ENCODE measurements at regions not wholly inside any gene's neighbourhood (a gene's known extent, or its start where the extent isn't known, plus 50 kb on each side); places are given as distances from the start of the nearest gene placed in this dataset.

- H3K27me3 Mint-ChIP-seq: no peaks in the 10 kb centered on the region
- Histone ChIP-seq H3K27me3 (ENCODE audit: control insufficient read depth in 1 of 2, insufficient read depth in 2 of 2, low read length in 2 of 2) (no peaks in the 10 kb centered on the region), H3K4me3 (ENCODE audit: low read length) (no peak overlapping the region), H3K27ac (ENCODE audit: low read depth in 1 of 2, low read length in 2 of 2) (no peak overlapping the region), H3K4me1 (ENCODE audit: insufficient read depth, low read length) (no peaks in the 10 kb centered on the region), H3K36me3 (ENCODE audit: insufficient read depth, low read length) (no peaks in the 10 kb centered on the region), H3K9me3 (ENCODE audit: control insufficient read depth in 1 of 2, insufficient read depth in 1 of 2, low read length in 2 of 2) (peaks cover 0 to 11% of the 10 kb centered on the region in 2 experiments)
- no peaks in the 10 kb centered on the region for H3K36me3 Mint-ChIP-seq (ENCODE audit: low read depth)
- H3K4me3 Mint-ChIP-seq: no peak overlapping the region
- POLR2A ChIA-PET: no interaction called here
- DNase-seq (no peak), ATAC-seq (ENCODE audit: poor library complexity) (no peak)
- intact Hi-C loops (cut with DNase I, micrococcal nuclease): no loop called here
- no peaks in the 10 kb centered on the region for H3K4me1 Mint-ChIP-seq (ENCODE audit: low read depth)
- no peaks in the 10 kb centered on the region for H3K9me3 Mint-ChIP-seq
- CTCF ChIA-PET: interaction anchor here (1.3 kb wide), 1 partner anchor 17 kb away, joined by 3 read pairs; no protein-coding TSS in a partner anchor
- H3K27ac Mint-ChIP-seq: no peak overlapping the region
- no peak for TF ChIP-seq CTCF (IDR thresholded peaks at IDR 0.05)
These were observed 283.7 kb upstream of the POU3F3 start for GRCh38 chr2:104570259-104570658.

- DNase-seq (peak in 3 of 14 experiments; percentile 19 to 60 (median 51)), ATAC-seq (ENCODE audit: poor library complexity) (no peak)
- Mint-ChIP-seq H3K9me3 (no peaks in the 10 kb centered on the region), H3K4me1 (ENCODE audit: low read depth) (no peaks in the 10 kb centered on the region), H3K27me3 (no peaks in the 10 kb centered on the region), H3K4me3 (no peak overlapping the region), H3K36me3 (ENCODE audit: low read depth) (no peaks in the 10 kb centered on the region), H3K27ac (no peak overlapping the region)
- ChIA-PET POLR2A (no interaction called here), CTCF (no interaction called here)
- Histone ChIP-seq H3K4me3 (ENCODE audit: low read length) (no peak overlapping the region), H3K9me3 (ENCODE audit: control insufficient read depth in 1 of 2, insufficient read depth in 1 of 2, low read length in 2 of 2) (peaks cover 0 to 11% of the 10 kb centered on the region in 2 experiments), H3K27me3 (ENCODE audit: control insufficient read depth in 1 of 2, insufficient read depth in 2 of 2, low read length in 2 of 2) (no peaks in the 10 kb centered on the region), H3K27ac (ENCODE audit: low read depth in 1 of 2, low read length in 2 of 2) (no peak overlapping the region), H3K36me3 (ENCODE audit: insufficient read depth, low read length) (no peaks in the 10 kb centered on the region), H3K4me1 (ENCODE audit: insufficient read depth, low read length) (no peaks in the 10 kb centered on the region)
- intact Hi-C loops (cut with DNase I, micrococcal nuclease): no loop called here
- TF ChIP-seq CTCF (IDR thresholded peaks at IDR 0.05): no peak
These were observed 281.1 kb upstream of the POU3F3 start for GRCh38 chr2:104572834-104573233.

- DNase-seq: no peak
- Mint-ChIP-seq H3K27ac (no peak overlapping the region), H3K9me3 (no peaks in the 10 kb centered on the region), H3K4me1 (ENCODE audit: low read depth) (no peaks in the 10 kb centered on the region), H3K27me3 (no peaks in the 10 kb centered on the region), H3K36me3 (ENCODE audit: low read depth) (no peaks in the 10 kb centered on the region), H3K4me3 (no peak overlapping the region)
- Histone ChIP-seq H3K9me3 (ENCODE audit: control insufficient read depth in 1 of 2, insufficient read depth in 1 of 2, low read length in 2 of 2) (peaks cover 0 to 11% of the 10 kb centered on the region in 2 experiments), H3K4me1 (ENCODE audit: insufficient read depth, low read length) (no peaks in the 10 kb centered on the region), H3K36me3 (ENCODE audit: insufficient read depth, low read length) (no peaks in the 10 kb centered on the region), H3K27me3 (ENCODE audit: control insufficient read depth in 1 of 2, insufficient read depth in 2 of 2, low read length in 2 of 2) (no peaks in the 10 kb centered on the region), H3K27ac (ENCODE audit: low read depth in 1 of 2, low read length in 2 of 2) (no peak overlapping the region), H3K4me3 (ENCODE audit: low read length) (no peak overlapping the region)
- POLR2A ChIA-PET: no interaction called here
- TF ChIP-seq CTCF (IDR thresholded peaks at IDR 0.05): no peak
- ATAC-seq (ENCODE audit: poor library complexity): no peak
- intact Hi-C loops (cut with DNase I, micrococcal nuclease): no loop called here
- CTCF ChIA-PET: no interaction called here
These were observed 279.5 kb upstream of the POU3F3 start for GRCh38 chr2:104574367-104574766.
